H1 (cell line): ENCODE measurements at regions not wholly inside any gene's neighbourhood (a gene's known extent, or its start where the extent isn't known, plus 50 kb on each side); places are given as distances from the start of the nearest gene placed in this dataset.

Experiments used
- CTCF ChIA-PET: fragments of 300-600 bp; sonication (Branson Sonifier 250); formaldehyde crosslinking; loops from one replicate; lab custom pipeline; 2021; ENCODE audit not compliant: partially characterized antibody; lab: Charles Lee
- POLR2A ChIA-PET: fragments of 300-600 bp; sonication (Branson Sonifier 250); formaldehyde crosslinking; loops from one replicate; lab custom pipeline; 2021; ENCODE audit warnings: inconsistent platforms; ENCODE audit not compliant: partially characterized antibody; lab: Charles Lee
- DNase-seq, 2 experiments: peaks; one replicate each; pipeline versions ENCODE4 v3.0.0 to v3.0.0-alpha.2; 2010 to 2022; ENCODE audit warnings: low spot score in 2 of 2, low read depth in 1 of 2, mixed read lengths in 1 of 2
- FAIRE-seq: peaks from 2 replicates; lab custom pipeline; 2011; peaks lifted over from hg19 to GRCh38; lab: Jason Lieb, UNC
- H2AFZ ChIP-seq: 2 replicates; pipeline ENCODE4 v1.8.1; 2012; ENCODE audit warnings: low read length, inconsistent platforms
- H2AK5ac ChIP-seq: 2 replicates; pipeline ENCODE4 v1.6.1; 2013; ENCODE audit warnings: low read depth, low read length
- H2BK120ac ChIP-seq: replicated peaks from 2 replicates; pipeline ENCODE3; 2013; ENCODE audit warnings: low read depth, low read length, inconsistent platforms
- H2BK12ac ChIP-seq: 2 replicates; pipeline ENCODE4 v1.6.1; 2013; ENCODE audit warnings: low read depth, low read length
- H2BK15ac ChIP-seq: 2 replicates; pipeline ENCODE4 v1.6.1; 2013; ENCODE audit warnings: low read length
- H2BK20ac ChIP-seq: 2 replicates; pipeline ENCODE4 v1.6.1; 2013; ENCODE audit warnings: low read length
- H2BK5ac ChIP-seq: 2 replicates; pipeline ENCODE4 v1.6.1; 2013; ENCODE audit warnings: low read depth, low read length
- H3K14ac ChIP-seq: 2 replicates; pipeline ENCODE4 v1.6.1; 2013; ENCODE audit warnings: inconsistent platforms; ENCODE audit not compliant: insufficient read length
- H3K18ac ChIP-seq: 2 replicates; pipeline ENCODE4 v1.6.1; 2013; ENCODE audit warnings: low read length; ENCODE audit errors: extremely low read depth
- H3K23ac ChIP-seq: 2 replicates; pipeline ENCODE4 v1.6.1; 2013; ENCODE audit warnings: inconsistent platforms; ENCODE audit not compliant: insufficient read length
- H3K23me2 ChIP-seq: 2 replicates; pipeline ENCODE4 v1.6.1; 2013; ENCODE audit warnings: low read depth, low read length
- H3K27ac ChIP-seq: 2 replicates; pipeline ENCODE4 v1.6.1; 2011; ENCODE audit warnings: low read depth, low read length, inconsistent platforms
- H3K27me3 ChIP-seq, 4 experiments: replicated peaks in 1 of 4; 1 replicate in 1 of 4; 2 replicates in 3 of 4; pipeline versions ENCODE4 v1.6.1 to v1.8.1; 2011 to 2013; ENCODE audit warnings: low read length in 3 of 4, mild to moderate bottlenecking in 3 of 4, inconsistent platforms in 2 of 4, mixed read lengths in 2 of 4, moderate library complexity in 1 of 4; ENCODE audit not compliant: control insufficient read depth in 3 of 4, insufficient read depth in 3 of 4; ENCODE audit errors: extremely low read depth in 1 of 4
- H3K36me3 ChIP-seq, 4 experiments: 2 replicates each; pipeline versions ENCODE4 v1.6.1 to v1.8.1; 2011 to 2013; ENCODE audit warnings: mild to moderate bottlenecking in 4 of 4, low read length in 3 of 4, moderate library complexity in 2 of 4, control low read depth in 1 of 4, inconsistent platforms in 1 of 4; ENCODE audit not compliant: insufficient read depth in 4 of 4, control insufficient read depth in 2 of 4
- H3K4ac ChIP-seq: replicated peaks from 2 replicates; pipeline ENCODE3; 2013; ENCODE audit warnings: low read length, low read depth, mixed read lengths, inconsistent platforms; ENCODE audit not compliant: insufficient read length
- H3K4me1 ChIP-seq, 4 experiments: replicated peaks in 1 of 4; 1 replicate in 1 of 4; 2 replicates in 3 of 4; pipeline versions ENCODE4 v1.6.1 to v1.8.1; 2011 to 2013; ENCODE audit warnings: low read length in 3 of 4, inconsistent platforms in 2 of 4, mixed read lengths in 1 of 4; ENCODE audit not compliant: insufficient read depth in 4 of 4, control insufficient read depth in 3 of 4
- H3K4me2 ChIP-seq, 2 experiments: 2 replicates each; pipeline versions ENCODE4 v1.6.1 to v1.8.1; 2011 to 2013; ENCODE audit warnings: low read depth in 2 of 2, low read length in 2 of 2, control low read depth in 1 of 2, inconsistent platforms in 1 of 2, mild to moderate bottlenecking in 1 of 2; ENCODE audit not compliant: insufficient read depth in 1 of 2
- H3K4me3 ChIP-seq, 4 experiments: fragments of 200-600, 300-600 bp in 1 of 4; sonication (generic), shearing (Covaris generic), sonication (Bioruptor Twin) in 1 of 4; 2 replicates each; pipeline versions ENCODE4 v1.5.1 to v1.8.1; 2011 to 2016; ENCODE audit warnings: low read length in 4 of 4, low read depth in 3 of 4, control low read depth in 2 of 4, inconsistent platforms in 2 of 4, mild to moderate bottlenecking in 2 of 4, mixed read lengths in 1 of 4, moderate library complexity in 1 of 4; ENCODE audit not compliant: insufficient read depth in 2 of 4; ENCODE audit errors: extremely low read depth in 1 of 4
- H3K56ac ChIP-seq: replicated peaks from 2 replicates; pipeline ENCODE3; 2013; ENCODE audit warnings: low read depth, mild to moderate bottlenecking, mixed read lengths, low read length, inconsistent platforms; ENCODE audit not compliant: insufficient read length
- H3K79me1 ChIP-seq: 2 replicates; pipeline ENCODE4 v1.6.1; 2013; ENCODE audit warnings: low read depth, low read length, control low read depth
- H3K79me2 ChIP-seq, 2 experiments: 2 replicates each; pipeline versions ENCODE4 v1.6.1 to v1.8.1; 2012 to 2013; ENCODE audit warnings: low read length in 2 of 2, mild to moderate bottlenecking in 2 of 2, inconsistent platforms in 1 of 2; ENCODE audit not compliant: insufficient read depth in 2 of 2, control insufficient read depth in 1 of 2
- H3K9ac ChIP-seq, 4 experiments: replicated peaks in 1 of 4; 1 replicate in 1 of 4; 2 replicates in 3 of 4; pipeline versions ENCODE4 v1.6.1 to v1.8.1; 2011 to 2013; ENCODE audit warnings: low read depth in 3 of 4, low read length in 3 of 4, control low read depth in 2 of 4, mild to moderate bottlenecking in 2 of 4, moderate library complexity in 2 of 4, inconsistent platforms in 1 of 4; ENCODE audit errors: extremely low read depth in 1 of 4
- H3K9me3 ChIP-seq, 2 experiments: 2 replicates each; pipeline versions ENCODE4 v1.6.1 to v1.8.1; 2012 to 2013; ENCODE audit warnings: mild to moderate bottlenecking in 2 of 2, moderate library complexity in 2 of 2, control low read depth in 1 of 2, inconsistent platforms in 1 of 2, low read depth in 1 of 2, low read length in 1 of 2, mixed read lengths in 1 of 2; ENCODE audit not compliant: insufficient read depth in 2 of 2
- H4K20me1 ChIP-seq, 2 experiments: replicated peaks in 1 of 2; 2 replicates each; pipeline versions ENCODE3 to v1.8.1; 2011 to 2013; ENCODE audit warnings: inconsistent platforms in 2 of 2, low read length in 2 of 2, mild to moderate bottlenecking in 1 of 2; ENCODE audit not compliant: insufficient read depth in 2 of 2, control insufficient read depth in 1 of 2
- H4K5ac ChIP-seq: 2 replicates; pipeline ENCODE4 v1.6.1; 2013; ENCODE audit warnings: low read length, low read depth, mixed read lengths, inconsistent platforms; ENCODE audit not compliant: insufficient read length
- H4K8ac ChIP-seq: 2 replicates; pipeline ENCODE4 v1.8.0; 2013; ENCODE audit warnings: mild to moderate bottlenecking, moderate library complexity, low read length, inconsistent platforms; ENCODE audit not compliant: insufficient read depth; ENCODE audit errors: extremely low read depth
- H4K91ac ChIP-seq: replicated peaks from 2 replicates; pipeline ENCODE3; 2013; ENCODE audit warnings: low read length, mixed read lengths, inconsistent platforms; ENCODE audit not compliant: insufficient read length
- ASH2L ChIP-seq: fragments of 200-600, 300-600 bp; sonication (generic); IDR thresholded peaks from one replicate; pipeline ENCODE4 v1.7.1; 2017; ENCODE audit warnings: low read length
- MAX ChIP-seq: IDR thresholded peaks from 2 replicates; pipeline ENCODE4 v1.6.1; 2012; ENCODE audit warnings: inconsistent platforms
- PHF8 ChIP-seq: fragments of 200-600 bp; sonication (generic); conservative IDR thresholded peaks from 2 replicates; pipeline ENCODE4 v1.7.1; 2012; ENCODE audit warnings: low read depth, mild to moderate bottlenecking, inconsistent platforms, low read length, moderate library complexity
- POLR2A ChIP-seq, 2 experiments: IDR thresholded peaks; 1 replicate in 1 of 2; 2 replicates in 1 of 2; pipeline ENCODE4 v1.6.1; 2011; ENCODE audit warnings: low read depth in 2 of 2, low read length in 2 of 2, mild to moderate bottlenecking in 2 of 2; ENCODE audit errors: control extremely low read depth in 1 of 2
- TBP ChIP-seq: IDR thresholded peaks from 2 replicates; pipeline ENCODE4 v1.6.1; 2011; ENCODE audit warnings: low read depth, low read length, improper control_type of control experiment
- WGBS, 2 experiments: shearing (Covaris generic) in 1 of 2; methylation state at CpG; one replicate each; pipeline versions ENCODE4 v1.1.6 to v1.1.7; 2013 to 2015; ENCODE audit warnings: low lambda C conversion rate in 2 of 2, mixed read lengths in 2 of 2, inconsistent platforms in 1 of 2, low coverage in 1 of 2, missing lambda C conversion rate in 1 of 2; ENCODE audit not compliant: insufficient replicate concordance in 2 of 2, insufficient coverage in 1 of 2, insufficient read length in 1 of 2; ENCODE audit errors: extremely low coverage in 1 of 2, missing lambda C conversion rate in 1 of 2; 5-methylcytosine and 5-hydroxymethylcytosine counted together
- TF ChIP-seq, protein P1 (sequence below): IDR thresholded peaks from 2 replicates; pipeline ENCODE4 v1.6.1; 2012; ENCODE audit warnings: inconsistent platforms
- TF ChIP-seq, protein P2 (sequence below): IDR thresholded peaks from 2 replicates; pipeline ENCODE4 v1.6.1; 2011; ENCODE audit warnings: low read depth, mild to moderate bottlenecking, low read length; ENCODE audit not compliant: insufficient read depth

- CTCF ChIA-PET, result interaction anchor here (1.6 to 2.1 kb wide), 2 partner anchors 11 to 60 kb away, joined by 3 to 7 read pairs; no protein-coding TSS in a partner anchor
These were observed 223.6 kb upstream of the RAB4A start for GRCh38 chr1:229047161-229047839.

More at GRCh38 chr1:229047161-229047839, 223.6 kb upstream of the RAB4A start:
- H2BK5ac ChIP-seq, result no peak overlapping the region; the same call in 1 of the 2 replicates
- no peak overlapping the region; the same call in 1 of the 2 replicates for H2AFZ ChIP-seq
- no peaks in the 10 kb centered on the region for H3K9me3 ChIP-seq
- H3K23me2 ChIP-seq, result no peaks in the 10 kb centered on the region
- peak overlapping the region; percentile 60; the same call in 1 of the 2 replicates for H2BK12ac ChIP-seq
- no peak overlapping the region for H3K27ac ChIP-seq
- no peak overlapping the region for H3K4ac ChIP-seq
- H3K27me3 ChIP-seq, result no peaks in the 10 kb centered on the region; a peak in 1 of 7 replicates
- peak overlapping the region; percentile 36 for H4K91ac ChIP-seq
- no peak overlapping the region for H3K4me3 ChIP-seq
- H3K4me1 ChIP-seq, result peaks cover 0 to 12% (median 4%) of the 10 kb centered on the region in 4 experiments; a peak in 3 of 7 replicates
- DNase-seq (no peak), FAIRE-seq (no peak)
- H3K23ac ChIP-seq, result no peak overlapping the region
- peak overlapping the region; percentile 28; the same call in 1 of the 2 replicates for H3K18ac ChIP-seq
- no peak overlapping the region for H3K9ac ChIP-seq
- H4K20me1 ChIP-seq, result no peaks in the 10 kb centered on the region
- peak overlapping the region; percentile 36 to 37; a peak in 3 of 4 replicates for H3K4me2 ChIP-seq
- no peaks in the 10 kb centered on the region for H3K36me3 ChIP-seq
- H4K8ac ChIP-seq, result no peak overlapping the region
- H2BK20ac ChIP-seq, result peak overlapping the region; percentile 62; the same call in 1 of the 2 replicates
- no peak overlapping the region for H3K56ac ChIP-seq
- no peak overlapping the region for H2BK120ac ChIP-seq
- POLR2A ChIA-PET, result no interaction called here
- no peak overlapping the region for H3K14ac ChIP-seq
- TF ChIP-seq TBP, result no peak
- no peak for TF ChIP-seq ASH2L
- no peak for TF ChIP-seq PHF8
- TF ChIP-seq, protein P1, sequence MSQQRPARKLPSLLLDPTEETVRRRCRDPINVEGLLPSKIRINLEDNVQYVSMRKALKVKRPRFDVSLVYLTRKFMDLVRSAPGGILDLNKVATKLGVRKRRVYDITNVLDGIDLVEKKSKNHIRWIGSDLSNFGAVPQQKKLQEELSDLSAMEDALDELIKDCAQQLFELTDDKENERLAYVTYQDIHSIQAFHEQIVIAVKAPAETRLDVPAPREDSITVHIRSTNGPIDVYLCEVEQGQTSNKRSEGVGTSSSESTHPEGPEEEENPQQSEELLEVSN, result peak; percentile 69; the same call in 1 of the 2 replicates
- TF ChIP-seq, protein P2, sequence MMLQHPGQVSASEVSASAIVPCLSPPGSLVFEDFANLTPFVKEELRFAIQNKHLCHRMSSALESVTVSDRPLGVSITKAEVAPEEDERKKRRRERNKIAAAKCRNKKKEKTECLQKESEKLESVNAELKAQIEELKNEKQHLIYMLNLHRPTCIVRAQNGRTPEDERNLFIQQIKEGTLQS, result no peak
- TF ChIP-seq POLR2A (IDR thresholded peaks at IDR 0.05; ENCODE audit: control extremely low read depth in 1 of 2, low read depth in 2 of 2, low read length in 2 of 2), result no peak
- peak; percentile 73 for TF ChIP-seq MAX
- TF ChIP-seq, all 59 proteins: peak for 2
- H4K5ac ChIP-seq, result no peak overlapping the region
- no peak overlapping the region for H2AK5ac ChIP-seq
- H3K79me2 ChIP-seq, result no peaks in the 10 kb centered on the region
- H2BK15ac ChIP-seq, result no peak overlapping the region
- WGBS, 2 experiments, result 89% methylated on average over 8 of the region's 8 CpGs; no CpG with 5 or more reads in 1 of the 2 experiments
- H3K79me1 ChIP-seq, result no peaks in the 10 kb centered on the region
